Liver (tissue), 3 donors: ENCODE measurements at regions not wholly inside any gene's neighbourhood (a gene's known extent, or its start where the extent isn't known, plus 50 kb on each side); places are given as distances from the start of the nearest gene placed in this dataset.

Source experiments
- ATF3 ChIP-seq: IDR thresholded peaks from 2 replicates; pipeline ENCODE4 v1.6.1; 2016; ENCODE audit warnings: antibody characterized with exemption
- EGR1 ChIP-seq, 2 donors: IDR thresholded peaks; 2 replicates each; pipeline ENCODE4 v1.6.1; 2016 to 2018; ENCODE audit warnings: antibody characterized with exemption in 2 of 2, low read depth in 2 of 2
- FOXA2 ChIP-seq: IDR thresholded peaks from 2 replicates; pipeline ENCODE4 v1.6.1; 2016; ENCODE audit warnings: antibody characterized with exemption
- HNF4G ChIP-seq: IDR thresholded peaks from 2 replicates; pipeline ENCODE4 v1.6.1; 2016; ENCODE audit warnings: antibody characterized with exemption
- RAD21 ChIP-seq, 2 donors: IDR thresholded peaks; 2 replicates each; pipeline ENCODE4 v1.6.1; 2016; ENCODE audit warnings: antibody characterized with exemption in 2 of 2, mild to moderate bottlenecking in 2 of 2
- REST ChIP-seq: IDR thresholded peaks from 2 replicates; pipeline ENCODE4 v1.6.1; 2016; ENCODE audit warnings: antibody characterized with exemption, mild to moderate bottlenecking
- RXRA ChIP-seq, 2 donors: IDR thresholded peaks; 2 replicates each; pipeline ENCODE4 v1.6.1; 2017 to 2018; ENCODE audit warnings: antibody characterized with exemption in 2 of 2, mild to moderate bottlenecking in 1 of 2
- TAF1 ChIP-seq: conservative IDR thresholded peaks from 2 replicates; pipeline ENCODE4 v1.6.1; 2016; ENCODE audit warnings: antibody characterized with exemption, mild to moderate bottlenecking
- TF ChIP-seq, protein P1 (sequence below): fragments of 150-350 bp; IDR thresholded peaks from 2 replicates; pipeline ENCODE4 v1.5.1; 2017; ENCODE audit warnings: improper control_type of control experiment, low read depth, low read length; ENCODE audit not compliant: missing input control
- donor health status: healthy.
- donor health status: healthy.

GRCh38 chr10:88103576-88103975 lies 240.2 kb downstream of the PTEN start:
- TF ChIP-seq, protein P1, sequence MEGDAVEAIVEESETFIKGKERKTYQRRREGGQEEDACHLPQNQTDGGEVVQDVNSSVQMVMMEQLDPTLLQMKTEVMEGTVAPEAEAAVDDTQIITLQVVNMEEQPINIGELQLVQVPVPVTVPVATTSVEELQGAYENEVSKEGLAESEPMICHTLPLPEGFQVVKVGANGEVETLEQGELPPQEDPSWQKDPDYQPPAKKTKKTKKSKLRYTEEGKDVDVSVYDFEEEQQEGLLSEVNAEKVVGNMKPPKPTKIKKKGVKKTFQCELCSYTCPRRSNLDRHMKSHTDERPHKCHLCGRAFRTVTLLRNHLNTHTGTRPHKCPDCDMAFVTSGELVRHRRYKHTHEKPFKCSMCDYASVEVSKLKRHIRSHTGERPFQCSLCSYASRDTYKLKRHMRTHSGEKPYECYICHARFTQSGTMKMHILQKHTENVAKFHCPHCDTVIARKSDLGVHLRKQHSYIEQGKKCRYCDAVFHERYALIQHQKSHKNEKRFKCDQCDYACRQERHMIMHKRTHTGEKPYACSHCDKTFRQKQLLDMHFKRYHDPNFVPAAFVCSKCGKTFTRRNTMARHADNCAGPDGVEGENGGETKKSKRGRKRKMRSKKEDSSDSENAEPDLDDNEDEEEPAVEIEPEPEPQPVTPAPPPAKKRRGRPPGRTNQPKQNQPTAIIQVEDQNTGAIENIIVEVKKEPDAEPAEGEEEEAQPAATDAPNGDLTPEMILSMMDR: no peak
- TF ChIP-seq RAD21 (IDR thresholded peaks at IDR 0.05): no peak
- no peak for TF ChIP-seq REST
- TF ChIP-seq FOXA2: no peak
- no peak for TF ChIP-seq ATF3
- TF ChIP-seq TAF1: no peak
- TF ChIP-seq EGR1 (IDR thresholded peaks at IDR 0.05; ENCODE audit: low read depth in 2 of 2): no peak
- TF ChIP-seq RXRA (IDR thresholded peaks at IDR 0.05): no peak
- TF ChIP-seq HNF4G: no peak
